Parathyroid adenoma (tissue), 2 donors: ENCODE measurements at regions not wholly inside any gene's neighbourhood (a gene's known extent, or its start where the extent isn't known, plus 50 kb on each side); places are given as distances from the start of the nearest gene placed in this dataset.

Experiments used
- H2AFZ ChIP-seq: fragments of 300-600 bp; sonication (generic); one replicate; pipeline ENCODE4 v1.7.0; 2017; ENCODE audit warnings: antibody characterized with exemption, mild to moderate bottlenecking
- H3K27ac ChIP-seq: fragments of 300-600 bp; sonication (generic); one replicate; pipeline ENCODE4 v1.7.0; 2017
- H3K27me3 ChIP-seq: fragments of 300-600 bp; sonication (generic); one replicate; pipeline ENCODE4 v1.7.0; 2017; ENCODE audit warnings: low read length; ENCODE audit not compliant: control insufficient read depth, insufficient read depth
- H3K36me3 ChIP-seq: fragments of 300-600 bp; sonication (generic); one replicate; pipeline ENCODE4 v1.7.0; 2017; ENCODE audit warnings: low read length; ENCODE audit not compliant: control insufficient read depth, insufficient read depth
- H3K4me1 ChIP-seq: fragments of 300-600 bp; sonication (generic); one replicate; pipeline ENCODE4 v1.7.0; 2017; ENCODE audit warnings: control low read depth
- H3K4me2 ChIP-seq: fragments of 300-600 bp; sonication (generic); one replicate; pipeline ENCODE4 v1.7.0; 2017; ENCODE audit warnings: low read length
- H3K4me3 ChIP-seq: fragments of 300-600 bp; sonication (generic); one replicate; pipeline ENCODE4 v1.7.0; 2017; ENCODE audit warnings: low read depth, low read length
- H3K79me2 ChIP-seq: fragments of 300-600 bp; sonication (generic); one replicate; pipeline ENCODE4 v1.7.0; 2017; ENCODE audit warnings: control low read depth
- H3K9ac ChIP-seq: fragments of 300-600 bp; sonication (generic); one replicate; pipeline ENCODE4 v1.7.0; 2017; ENCODE audit warnings: mild to moderate bottlenecking
- H3K9me3 ChIP-seq: fragments of 300-600 bp; sonication (generic); one replicate; pipeline ENCODE4 v1.7.0; 2017; ENCODE audit warnings: low read length; ENCODE audit not compliant: control insufficient read depth
- CTCF ChIP-seq: fragments of 300-600 bp; sonication (generic); IDR thresholded peaks from one replicate; pipeline ENCODE4 v1.7.0; 2017; ENCODE audit warnings: antibody characterized with exemption, mild to moderate bottlenecking
- donor health status: primary hyperparathyroidism.

- Histone ChIP-seq H3K27me3 (no peaks in the 10 kb centered on the region), H2AFZ (no peak overlapping the region), H3K4me3 (no peak overlapping the region), H3K4me2 (no peak overlapping the region), H3K9me3 (no peaks in the 10 kb centered on the region), H3K9ac (no peak overlapping the region), H3K27ac (no peak overlapping the region), H3K36me3 (no peaks in the 10 kb centered on the region), H3K79me2 (no peaks in the 10 kb centered on the region), H3K4me1 (no peaks in the 10 kb centered on the region)
- TF ChIP-seq CTCF = no peak
Measured at GRCh38 chr18:38576916-38577315, 1011.3 kb upstream of the CELF4 start.

- H3K4me1 ChIP-seq = no peaks in the 10 kb centered on the region
- no peak overlapping the region for H3K4me2 ChIP-seq
- H3K79me2 ChIP-seq = no peaks in the 10 kb centered on the region
- no peak overlapping the region for H3K4me3 ChIP-seq
- no peaks in the 10 kb centered on the region for H3K9me3 ChIP-seq
- no peak overlapping the region for H3K27ac ChIP-seq
- no peaks in the 10 kb centered on the region for H3K36me3 ChIP-seq
- H3K27me3 ChIP-seq = no peaks in the 10 kb centered on the region
- no peak overlapping the region for H2AFZ ChIP-seq
- TF ChIP-seq CTCF = no peak
- no peak overlapping the region for H3K9ac ChIP-seq
Measured at GRCh38 chr18:38576349-38576748, 1010.8 kb upstream of the CELF4 start.

- TF ChIP-seq CTCF = no peak
- H3K9me3 ChIP-seq = no peaks in the 10 kb centered on the region
- H3K4me1 ChIP-seq = no peaks in the 10 kb centered on the region
- H3K9ac ChIP-seq = no peak overlapping the region
- H3K27ac ChIP-seq = no peak overlapping the region
- no peaks in the 10 kb centered on the region for H3K36me3 ChIP-seq
- H3K79me2 ChIP-seq = no peaks in the 10 kb centered on the region
- H3K4me2 ChIP-seq = no peak overlapping the region
- H2AFZ ChIP-seq = no peak overlapping the region
- no peak overlapping the region for H3K4me3 ChIP-seq
- H3K27me3 ChIP-seq = no peaks in the 10 kb centered on the region
Measured at GRCh38 chr18:38575648-38576047, 1010.0 kb upstream of the CELF4 start.

DNA sequence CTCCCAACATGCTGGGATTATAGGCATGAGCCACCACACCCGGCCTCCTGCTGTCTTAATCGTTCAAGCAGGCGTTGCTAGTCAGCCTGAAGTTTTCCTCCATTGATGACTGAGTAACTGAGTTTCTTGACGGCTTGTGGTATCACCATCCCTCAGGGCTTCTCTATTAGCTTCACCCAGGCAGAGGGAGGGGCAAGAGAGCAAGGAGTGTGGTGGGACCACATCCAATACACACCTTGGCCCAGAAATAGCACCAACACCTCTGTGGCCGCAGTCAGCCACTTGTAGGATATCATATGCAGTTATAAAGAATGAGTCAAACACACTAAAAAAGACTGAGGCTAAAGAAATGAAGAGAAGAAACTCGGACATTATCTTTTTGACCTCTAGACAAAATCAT is 1009.4 kb upstream of the CELF4 start:
- Histone ChIP-seq H2AFZ (no peak overlapping the region), H3K36me3 (no peaks in the 10 kb centered on the region), H3K4me1 (no peaks in the 10 kb centered on the region), H3K27me3 (no peaks in the 10 kb centered on the region), H3K9ac (no peak overlapping the region), H3K27ac (no peak overlapping the region), H3K4me3 (no peak overlapping the region), H3K4me2 (no peak overlapping the region), H3K79me2 (no peaks in the 10 kb centered on the region), H3K9me3 (no peaks in the 10 kb centered on the region)
- TF ChIP-seq CTCF = no peak

DNA sequence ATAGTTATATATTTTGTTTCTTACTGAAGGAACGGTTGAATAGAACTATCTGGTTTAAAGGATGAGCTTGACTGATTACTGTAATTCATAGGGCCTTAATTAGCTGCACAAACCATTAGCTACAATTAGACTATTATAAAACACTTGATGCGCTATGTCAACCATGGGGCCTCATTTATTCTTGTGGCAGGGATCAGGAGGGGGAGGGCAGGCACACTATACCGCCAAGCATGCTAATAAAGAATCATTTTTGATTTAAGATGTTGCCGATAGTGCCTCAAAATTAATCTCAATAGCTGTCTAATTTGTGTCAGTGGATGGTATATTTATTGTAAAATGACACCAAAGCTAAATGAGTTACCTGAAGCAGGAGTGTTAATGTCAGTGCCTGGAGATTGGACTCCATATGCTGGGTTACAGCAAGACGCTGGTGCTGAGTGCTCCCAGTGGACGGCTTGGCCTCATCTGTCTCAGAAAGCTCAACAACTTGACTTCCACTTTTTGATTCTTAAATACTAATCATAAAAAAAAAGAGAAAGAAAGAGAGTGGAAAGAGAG is 1007.0 kb upstream of the CELF4 start:
- Histone ChIP-seq H3K4me3 (no peak overlapping the region), H3K9me3 (no peaks in the 10 kb centered on the region), H3K36me3 (no peaks in the 10 kb centered on the region), H3K27ac (no peak overlapping the region), H3K27me3 (no peaks in the 10 kb centered on the region), H2AFZ (no peak overlapping the region), H3K9ac (no peak overlapping the region), H3K4me1 (no peaks in the 10 kb centered on the region), H3K4me2 (no peak overlapping the region), H3K79me2 (no peaks in the 10 kb centered on the region)
- TF ChIP-seq CTCF = no peak
